Progenitor cell of endocrine pancreas (in vitro differentiated cells): ENCODE measurements at regions not wholly inside any gene's neighbourhood (a gene's known extent, or its start where the extent isn't known, plus 50 kb on each side); places are given as distances from the start of the nearest gene placed in this dataset.

Experiments used
- DNase-seq: peaks from one replicate; pipeline ENCODE4 v3.0.0; 2021; ENCODE audit warnings: low spot score; ENCODE audit not compliant: unreplicated experiment
- H3K27ac Mint-ChIP-seq: 2 replicates; pipeline ENCODE4 v1.8.0; 2021; ENCODE audit warnings: mild to moderate bottlenecking, moderate library complexity, mixed read lengths
- H3K27me3 Mint-ChIP-seq: 2 replicates; pipeline ENCODE4 v1.8.0; 2021; ENCODE audit warnings: mixed read lengths
- H3K36me3 Mint-ChIP-seq: 2 replicates; pipeline ENCODE4 v1.8.0; 2022; ENCODE audit warnings: mixed read lengths; ENCODE audit not compliant: insufficient read depth
- H3K4me1 Mint-ChIP-seq: 2 replicates; pipeline ENCODE4 v1.8.0; 2021; ENCODE audit warnings: low read depth, mixed read lengths
- H3K4me3 Mint-ChIP-seq: 2 replicates; pipeline ENCODE4 v1.8.0; 2021; ENCODE audit warnings: low read depth, mild to moderate bottlenecking, moderate library complexity, mixed read lengths
- H3K9me3 Mint-ChIP-seq: 2 replicates; pipeline ENCODE4 v1.8.0; 2021; ENCODE audit warnings: low read depth, mixed read lengths
- CTCF ChIP-seq: fragments of 200-600 bp; sonication (generic); IDR thresholded peaks from one replicate; pipeline ENCODE4 v1.5.0; 2021; ENCODE audit warnings: antibody characterized with exemption, mild to moderate bottlenecking; ENCODE audit not compliant: unreplicated experiment

- no peaks in the 10 kb centered on the region for H3K27me3 Mint-ChIP-seq
- H3K36me3 Mint-ChIP-seq = no peaks in the 10 kb centered on the region
- H3K4me3 Mint-ChIP-seq = no peak overlapping the region
- H3K27ac Mint-ChIP-seq = no peak overlapping the region
- no peak for TF ChIP-seq CTCF
- peaks cover 3% of the 10 kb centered on the region for H3K9me3 Mint-ChIP-seq
- H3K4me1 Mint-ChIP-seq = no peaks in the 10 kb centered on the region
- no peak for DNase-seq
These were observed 565.3 kb upstream of the BRINP1 start for GRCh38 chr9:119934497-119934896.

GRCh38 chr9:119933191-119933590 is 564.0 kb upstream of the BRINP1 start:
- DNase-seq = no peak
- no peaks in the 10 kb centered on the region for H3K4me1 Mint-ChIP-seq
- no peaks in the 10 kb centered on the region for H3K27me3 Mint-ChIP-seq
- H3K4me3 Mint-ChIP-seq = no peak overlapping the region
- peaks cover 3% of the 10 kb centered on the region for H3K9me3 Mint-ChIP-seq
- H3K36me3 Mint-ChIP-seq = no peaks in the 10 kb centered on the region
- H3K27ac Mint-ChIP-seq = no peak overlapping the region
- no peak for TF ChIP-seq CTCF

GRCh38 chr9:119924736-119925135 is 555.5 kb upstream of the BRINP1 start:
- no peak overlapping the region for H3K4me3 Mint-ChIP-seq
- H3K36me3 Mint-ChIP-seq = no peaks in the 10 kb centered on the region
- peak; percentile 38 for TF ChIP-seq CTCF
- DNase-seq = no peak
- H3K27ac Mint-ChIP-seq = no peak overlapping the region
- peaks cover 6% of the 10 kb centered on the region for H3K9me3 Mint-ChIP-seq
- no peaks in the 10 kb centered on the region for H3K4me1 Mint-ChIP-seq
- no peaks in the 10 kb centered on the region for H3K27me3 Mint-ChIP-seq

- Mint-ChIP-seq H3K27me3 (no peaks in the 10 kb centered on the region), H3K9me3 (peaks cover 6% of the 10 kb centered on the region), H3K4me3 (no peak overlapping the region), H3K36me3 (no peaks in the 10 kb centered on the region), H3K4me1 (no peaks in the 10 kb centered on the region), H3K27ac (no peak overlapping the region)
- DNase-seq = no peak
- TF ChIP-seq CTCF = no peak
These were observed 547.9 kb upstream of the BRINP1 start for GRCh38 chr9:119917175-119917574.

- H3K4me1 Mint-ChIP-seq = peaks cover 5% of the 10 kb centered on the region
- H3K9me3 Mint-ChIP-seq = peaks cover 8% of the 10 kb centered on the region
- H3K27me3 Mint-ChIP-seq = no peaks in the 10 kb centered on the region
- no peak for TF ChIP-seq CTCF
- no peak overlapping the region for H3K27ac Mint-ChIP-seq
- no peak overlapping the region for H3K4me3 Mint-ChIP-seq
- H3K36me3 Mint-ChIP-seq = peaks cover 1% of the 10 kb centered on the region
- no peak for DNase-seq
These were observed 537.8 kb upstream of the BRINP1 start for GRCh38 chr9:119907056-119907455.
